ENCODE measurements at regions not wholly inside any gene's neighbourhood (a gene's known extent, or its start where the extent isn't known, plus 50 kb on each side); places are given as distances from the start of the nearest gene placed in this dataset.

DNA sequence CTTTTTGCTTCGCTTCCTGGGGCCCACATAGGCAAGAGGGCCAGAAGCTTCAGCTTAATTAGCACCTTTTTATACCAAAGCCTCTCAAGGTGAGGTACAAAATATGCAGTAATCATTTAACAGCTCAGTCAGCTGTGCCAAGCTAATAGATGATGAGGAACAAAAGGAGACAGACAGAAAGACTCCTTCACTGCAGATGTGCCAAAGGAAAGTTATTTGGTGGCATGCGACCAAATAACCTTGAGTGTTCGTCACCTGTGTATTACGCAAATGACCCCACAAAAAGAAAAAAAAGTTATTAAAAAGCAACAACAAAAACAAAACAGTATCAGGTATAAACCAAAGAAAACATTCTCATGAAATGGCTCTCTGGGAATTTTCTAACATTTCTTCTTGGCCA, 325.8 kb upstream of the IGF1R start:
- ATAC-seq (no peak), DNase-seq (ENCODE audit: low read depth in 1 of 2, low spot score in 1 of 2) (no peak), FAIRE-seq (no peak)
- CTCF ChIA-PET, result interaction anchor here (0.9 to 2.8 kb wide), 5 partner anchors 11 to 99 kb away, joined by 3 to 15 read pairs (median 4); no protein-coding TSS in a partner anchor
- WGBS (ENCODE audit: missing lambda C conversion rate), result 43% methylated on average over 4 of the region's 4 CpGs
- H3K4me3 ChIP-seq, result no peak overlapping the region
- TF ChIP-seq CEBPB (IDR thresholded peaks at IDR 0.05) (no peak), TP53 (CRISPR knock-in tag; IDR thresholded peaks at IDR 0.05) (no peak), SREBF2 (IDR thresholded peaks at IDR 0.05) (no peak), HEYL (CRISPR knock-in tag; IDR thresholded peaks at IDR 0.05) (no peak), JUNB (IDR thresholded peaks at IDR 0.05) (no peak), NR3C1 (IDR thresholded peaks at IDR 0.05) (no peak), MAZ (IDR thresholded peaks at IDR 0.05; ENCODE audit: borderline replicate concordance, low read depth, low read length) (no peak), E2F6 (IDR thresholded peaks at IDR 0.05; ENCODE audit: borderline replicate concordance, low read depth) (no peak), ZFP36 (IDR thresholded peaks at IDR 0.05; ENCODE audit: borderline replicate concordance, partially characterized antibody) (no peak), ZC3H11A (IDR thresholded peaks at IDR 0.05) (no peak), NPAS2 (CRISPR knock-in tag; IDR thresholded peaks at IDR 0.05; ENCODE audit: borderline replicate concordance) (no peak), HOXA7 (CRISPR knock-in tag; IDR thresholded peaks at IDR 0.05) (no peak), RFX5 (IDR thresholded peaks at IDR 0.05) (no peak)
- TF ChIP-seq, protein P1, sequence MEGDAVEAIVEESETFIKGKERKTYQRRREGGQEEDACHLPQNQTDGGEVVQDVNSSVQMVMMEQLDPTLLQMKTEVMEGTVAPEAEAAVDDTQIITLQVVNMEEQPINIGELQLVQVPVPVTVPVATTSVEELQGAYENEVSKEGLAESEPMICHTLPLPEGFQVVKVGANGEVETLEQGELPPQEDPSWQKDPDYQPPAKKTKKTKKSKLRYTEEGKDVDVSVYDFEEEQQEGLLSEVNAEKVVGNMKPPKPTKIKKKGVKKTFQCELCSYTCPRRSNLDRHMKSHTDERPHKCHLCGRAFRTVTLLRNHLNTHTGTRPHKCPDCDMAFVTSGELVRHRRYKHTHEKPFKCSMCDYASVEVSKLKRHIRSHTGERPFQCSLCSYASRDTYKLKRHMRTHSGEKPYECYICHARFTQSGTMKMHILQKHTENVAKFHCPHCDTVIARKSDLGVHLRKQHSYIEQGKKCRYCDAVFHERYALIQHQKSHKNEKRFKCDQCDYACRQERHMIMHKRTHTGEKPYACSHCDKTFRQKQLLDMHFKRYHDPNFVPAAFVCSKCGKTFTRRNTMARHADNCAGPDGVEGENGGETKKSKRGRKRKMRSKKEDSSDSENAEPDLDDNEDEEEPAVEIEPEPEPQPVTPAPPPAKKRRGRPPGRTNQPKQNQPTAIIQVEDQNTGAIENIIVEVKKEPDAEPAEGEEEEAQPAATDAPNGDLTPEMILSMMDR (IDR thresholded peaks at IDR 0.05), result no peak
- POLR2A ChIA-PET, result no interaction called here
- no peak overlapping the region for H3K27ac ChIP-seq
- no peaks in the 10 kb centered on the region for H3K4me1 ChIP-seq
- peaks cover 5% of the 10 kb centered on the region; the same call in 1 of the 3 replicates for H3K9me3 ChIP-seq
- no peak overlapping the region for H3K4me2 ChIP-seq

DNA sequence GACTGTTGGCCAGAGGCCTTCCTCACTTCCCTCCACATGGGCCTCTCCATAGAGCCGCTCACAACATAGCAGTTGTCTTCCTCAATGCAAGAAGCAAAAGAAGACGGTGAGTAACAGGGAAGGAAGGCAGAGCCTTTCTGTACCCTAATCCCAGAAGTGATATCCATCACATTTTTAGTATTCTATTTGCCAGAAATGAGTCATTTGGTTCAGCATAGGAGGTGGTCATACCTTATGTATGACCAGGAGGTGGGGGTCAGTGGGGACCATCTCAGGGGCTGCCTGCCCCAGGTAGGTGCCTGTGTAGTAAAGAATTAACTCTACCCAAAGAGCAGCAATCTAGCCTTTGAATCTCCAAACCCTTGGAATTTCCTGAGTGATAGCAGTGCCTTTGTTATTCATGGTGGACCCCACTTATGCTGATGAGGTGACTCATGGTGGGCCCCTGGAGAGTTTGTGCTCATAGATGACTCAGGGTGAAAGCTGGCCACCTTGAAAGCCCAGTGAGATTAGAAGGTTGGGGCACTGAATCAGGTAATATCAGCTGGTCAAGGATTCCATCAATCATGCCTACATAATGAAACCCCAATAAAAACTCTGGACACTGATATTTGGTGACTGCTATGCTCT, 323.9 kb upstream of the IGF1R start:
- Histone ChIP-seq H3K4me1 (no peaks in the 10 kb centered on the region), H3K27ac (no peak overlapping the region), H3K4me2 (no peak overlapping the region), H3K9me3 (peaks cover 5% of the 10 kb centered on the region; the same call in 1 of the 3 replicates), H3K4me3 (no peak overlapping the region)
- FAIRE-seq (no peak), ATAC-seq (no peak), DNase-seq (ENCODE audit: low read depth in 1 of 2, low spot score in 1 of 2) (no peak)
- CTCF ChIA-PET, result interaction anchor here (1.0 to 1.5 kb wide), 5 partner anchors 13 to 104 kb away, joined by 3 to 12 read pairs (median 5); no protein-coding TSS in a partner anchor
- 3% methylated on average over 2 of the region's 2 CpGs for WGBS (ENCODE audit: missing lambda C conversion rate)
- TF ChIP-seq HES2 (IDR thresholded peaks at IDR 0.05), result no peak
- no peak for TF ChIP-seq ZFP36 (IDR thresholded peaks at IDR 0.05; ENCODE audit: borderline replicate concordance, partially characterized antibody)
- TF ChIP-seq PHF8 (IDR thresholded peaks at IDR 0.05; ENCODE audit: borderline replicate concordance, low read depth), result no peak
- TF ChIP-seq CHD2 (IDR thresholded peaks at IDR 0.05; ENCODE audit: low read length, partially characterized antibody), result no peak
- TF ChIP-seq ESRRA (IDR thresholded peaks at IDR 0.05; ENCODE audit: borderline replicate concordance, low read length), result no peak
- TF ChIP-seq KDM1A (IDR thresholded peaks at IDR 0.05; ENCODE audit: low read depth), result no peak
- no peak for TF ChIP-seq EP300 (IDR thresholded peaks at IDR 0.05)
- POLR2A ChIA-PET, result no interaction called here

DNA sequence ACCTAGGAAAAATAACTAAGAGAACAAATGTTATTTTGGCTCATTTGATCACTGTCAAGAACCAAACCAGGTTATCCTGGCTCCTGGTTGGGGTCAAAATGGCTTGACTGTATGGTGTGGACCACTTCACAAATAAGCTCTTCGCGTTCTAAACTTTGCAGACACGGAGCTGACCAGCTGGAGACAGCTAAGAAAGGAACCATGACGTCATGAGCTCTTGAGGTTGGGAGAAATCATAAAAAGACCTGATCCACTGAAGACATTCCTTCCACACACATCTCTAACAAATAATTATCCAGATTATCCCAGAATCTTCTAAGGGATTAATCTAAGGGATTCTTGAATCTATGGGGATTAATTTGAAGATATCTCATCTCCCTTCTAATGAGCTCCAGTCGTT, 321.5 kb upstream of the IGF1R start:
- ChIA-PET CTCF (interaction anchor here (0.6 to 2.6 kb wide), 8 partner anchors 9 to 102 kb away, joined by 3 to 15 read pairs (median 5); no protein-coding TSS in a partner anchor), POLR2A (no interaction called here)
- no peak for FAIRE-seq
- Histone ChIP-seq H3K4me3 (no peak overlapping the region), H3K27ac (no peak overlapping the region), H3K4me2 (no peak overlapping the region), H3K4me1 (no peaks in the 10 kb centered on the region), H3K9me3 (peaks cover 5% of the 10 kb centered on the region; the same call in 1 of the 3 replicates)
- DNase-seq (ENCODE audit: low read depth in 1 of 2, low spot score in 1 of 2), result no peak
- no peak for ATAC-seq
- 0% methylated on average over 5 of the region's 5 CpGs for WGBS (ENCODE audit: missing lambda C conversion rate)
- no peak for TF ChIP-seq POLR2AphosphoS2 (conservative IDR thresholded peaks at IDR 0.05; ENCODE audit: low read length)
- no peak for TF ChIP-seq HOXB5 (CRISPR knock-in tag; IDR thresholded peaks at IDR 0.05)
- TF ChIP-seq RNF2 (IDR thresholded peaks at IDR 0.05; ENCODE audit: borderline replicate concordance, low read depth), result no peak
- no peak for TF ChIP-seq EHMT2 (IDR thresholded peaks at IDR 0.05; ENCODE audit: low read depth)
- no peak for TF ChIP-seq REST (IDR thresholded peaks at IDR 0.05)
- TF ChIP-seq CHD4 (IDR thresholded peaks at IDR 0.05; ENCODE audit: borderline replicate concordance), result no peak
- TF ChIP-seq, protein P2, sequence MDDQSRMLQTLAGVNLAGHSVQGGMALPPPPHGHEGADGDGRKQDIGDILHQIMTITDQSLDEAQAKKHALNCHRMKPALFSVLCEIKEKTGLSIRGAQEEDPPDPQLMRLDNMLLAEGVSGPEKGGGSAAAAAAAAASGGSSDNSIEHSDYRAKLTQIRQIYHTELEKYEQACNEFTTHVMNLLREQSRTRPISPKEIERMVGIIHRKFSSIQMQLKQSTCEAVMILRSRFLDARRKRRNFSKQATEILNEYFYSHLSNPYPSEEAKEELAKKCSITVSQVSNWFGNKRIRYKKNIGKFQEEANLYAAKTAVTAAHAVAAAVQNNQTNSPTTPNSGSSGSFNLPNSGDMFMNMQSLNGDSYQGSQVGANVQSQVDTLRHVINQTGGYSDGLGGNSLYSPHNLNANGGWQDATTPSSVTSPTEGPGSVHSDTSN (IDR thresholded peaks at IDR 0.05), result no peak
- TF ChIP-seq CEBPB (IDR thresholded peaks at IDR 0.05), result no peak
- no peak for TF ChIP-seq KDM5A (IDR thresholded peaks at IDR 0.05)

Measured in A549 (cell line).